ENCODE measurements at regions not wholly inside any gene's neighbourhood (a gene's known extent, or its start where the extent isn't known, plus 50 kb on each side); places are given as distances from the start of the nearest gene placed in this dataset.

- TF ChIP-seq CTCF (conservative IDR thresholded peaks at IDR 0.05; ENCODE audit: low read depth, low read length) (no peak), RAD21 (IDR thresholded peaks at IDR 0.05; ENCODE audit: low read length) (no peak), POLR2A (IDR thresholded peaks at IDR 0.05; ENCODE audit: low read depth, low read length) (no peak), FOS (IDR thresholded peaks at IDR 0.05; ENCODE audit: low read depth, low read length) (no peak), MAZ (IDR thresholded peaks at IDR 0.05; ENCODE audit: borderline replicate concordance, low read depth, low read length) (no peak), BHLHE40 (IDR thresholded peaks at IDR 0.05; ENCODE audit: low read depth, low read length) (no peak), MAFK (IDR thresholded peaks at IDR 0.05; ENCODE audit: low read depth, low read length) (no peak), RFX5 (IDR thresholded peaks at IDR 0.05; ENCODE audit: low read depth, low read length) (no peak), USF2 (IDR thresholded peaks at IDR 0.05; ENCODE audit: low read depth, low read length) (no peak), ELK1 (IDR thresholded peaks at IDR 0.05; ENCODE audit: borderline replicate concordance, low read depth, low read length) (no peak), SMC3 (IDR thresholded peaks at IDR 0.05; ENCODE audit: low read depth, low read length) (no peak), RCOR1 (IDR thresholded peaks at IDR 0.05; ENCODE audit: insufficient replicate concordance, low read length) (no peak)
Observed at GRCh38 chr10:108808228-108808627, 1115.1 kb downstream of the XPNPEP1 start.

Data from IMR-90 (cell line).